ENCODE measurements at regions not wholly inside any gene's neighbourhood (a gene's known extent, or its start where the extent isn't known, plus 50 kb on each side); places are given as distances from the start of the nearest gene placed in this dataset.

DNA sequence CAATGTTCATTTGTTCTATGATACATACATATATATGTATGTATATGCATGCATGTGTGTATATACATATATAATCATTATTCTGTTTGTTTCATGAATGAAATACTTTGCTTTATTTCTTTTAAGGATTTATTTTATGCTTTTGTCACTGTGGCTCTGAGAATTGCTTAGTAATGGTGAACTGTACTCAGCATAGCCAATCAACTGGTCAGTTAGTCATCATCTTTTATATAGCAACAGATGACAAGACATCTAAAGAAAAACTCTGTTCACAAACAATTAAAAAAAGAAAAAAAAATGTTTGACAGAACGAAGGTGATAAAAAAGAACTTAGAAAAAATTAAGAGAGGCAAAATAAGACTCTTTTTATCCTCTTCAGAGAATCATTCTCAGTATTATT is 1440.3 kb downstream of the PCDH9 start:
- no peak for DNase-seq
- H2AK5ac ChIP-seq (ENCODE audit: low read length) = no peak overlapping the region
- no peak overlapping the region for H4K12ac ChIP-seq (ENCODE audit: low read depth, low read length)
- H2AFZ ChIP-seq (ENCODE audit: insufficient read depth, low read length, poor library complexity) = no peak overlapping the region
- no peaks in the 10 kb centered on the region for H3K27me3 ChIP-seq (ENCODE audit: insufficient read depth, low read length)
- no peak overlapping the region for H2BK5ac ChIP-seq (ENCODE audit: low read depth, low read length, poor library complexity)
- H3K79me1 ChIP-seq (ENCODE audit: low read length) = no peaks in the 10 kb centered on the region
- no peaks in the 10 kb centered on the region for H3K36me3 ChIP-seq (ENCODE audit: control insufficient read depth in 1 of 2, insufficient read depth in 2 of 2, low read length in 2 of 2)
- no peak overlapping the region for H3K4me3 ChIP-seq (ENCODE audit: low read depth, low read length)
- no peak overlapping the region for H4K8ac ChIP-seq (ENCODE audit: low read depth, low read length)
- no peak overlapping the region for H3K14ac ChIP-seq (ENCODE audit: low read length)
- no peaks in the 10 kb centered on the region for H3K4me1 ChIP-seq (ENCODE audit: control insufficient read depth in 1 of 2, insufficient read depth in 2 of 2, low read length in 2 of 2)
- H3K4ac ChIP-seq (ENCODE audit: low read depth, low read length) = no peak overlapping the region
- no peaks in the 10 kb centered on the region for H3K79me2 ChIP-seq (ENCODE audit: control insufficient read depth, insufficient read depth, low read length, poor library complexity)
- no peak overlapping the region for H2BK120ac ChIP-seq (ENCODE audit: insufficient read depth, low read length, poor library complexity)
- H3K18ac ChIP-seq (ENCODE audit: low read length) = no peak overlapping the region
- H3K9me3 ChIP-seq (ENCODE audit: insufficient read depth, low read depth, low read length) = no peaks in the 10 kb centered on the region
- no peak overlapping the region for H4K91ac ChIP-seq (ENCODE audit: low read depth, low read length)
- WGBS (ENCODE audit: extremely low coverage, insufficient coverage, insufficient read length) = no CpG with 5 or more reads among the region's 1 CpG
- no peak overlapping the region for H3K4me2 ChIP-seq (ENCODE audit: low read length)
- H3K9ac ChIP-seq (ENCODE audit: low read length) = no peak overlapping the region
- no peak overlapping the region for H3K27ac ChIP-seq (ENCODE audit: low read depth, low read length)
- H3K23ac ChIP-seq (ENCODE audit: low read length) = no peak overlapping the region
- H2BK12ac ChIP-seq (ENCODE audit: low read length) = no peak overlapping the region

DNA sequence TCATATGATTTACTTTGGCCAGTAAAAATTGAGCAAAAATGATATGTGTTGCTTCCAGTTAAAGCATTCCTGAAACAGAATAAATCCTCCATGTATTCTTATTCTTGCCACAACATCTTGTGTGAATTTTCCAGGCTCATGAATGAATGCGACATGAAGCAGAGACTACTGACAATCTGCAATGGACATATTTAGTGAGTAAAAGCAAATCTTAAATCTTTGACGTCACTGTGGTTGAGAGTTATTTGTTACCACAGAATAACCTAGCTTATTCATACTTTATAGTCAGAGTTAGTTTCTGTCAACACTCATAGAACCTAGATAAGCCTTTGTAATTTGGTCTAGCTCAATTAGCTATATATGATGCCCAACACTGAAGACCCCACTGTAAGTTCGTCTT is 1443.1 kb downstream of the PCDH9 start:
- Histone ChIP-seq H3K79me2 (ENCODE audit: control insufficient read depth, insufficient read depth, low read length, poor library complexity) (no peaks in the 10 kb centered on the region), H3K18ac (ENCODE audit: low read length) (no peak overlapping the region), H3K14ac (ENCODE audit: low read length) (no peak overlapping the region), H3K9ac (ENCODE audit: low read length) (no peak overlapping the region), H2BK120ac (ENCODE audit: insufficient read depth, low read length, poor library complexity) (no peak overlapping the region), H4K12ac (ENCODE audit: low read depth, low read length) (no peak overlapping the region), H3K4ac (ENCODE audit: low read depth, low read length) (no peak overlapping the region), H3K79me1 (ENCODE audit: low read length) (no peaks in the 10 kb centered on the region), H3K27me3 (ENCODE audit: insufficient read depth, low read length) (no peaks in the 10 kb centered on the region), H4K8ac (ENCODE audit: low read depth, low read length) (no peak overlapping the region), H2BK5ac (ENCODE audit: low read depth, low read length, poor library complexity) (no peak overlapping the region), H3K4me2 (ENCODE audit: low read length) (no peak overlapping the region), H3K27ac (ENCODE audit: low read depth, low read length) (no peak overlapping the region), H3K9me3 (ENCODE audit: insufficient read depth, low read depth, low read length) (peaks cover 2% of the 10 kb centered on the region), H2BK12ac (ENCODE audit: low read length) (no peak overlapping the region), H3K23ac (ENCODE audit: low read length) (no peak overlapping the region), H3K36me3 (ENCODE audit: control insufficient read depth in 1 of 2, insufficient read depth in 2 of 2, low read length in 2 of 2) (no peaks in the 10 kb centered on the region), H2AFZ (ENCODE audit: insufficient read depth, low read length, poor library complexity) (no peak overlapping the region), H2AK5ac (ENCODE audit: low read length) (no peak overlapping the region), H3K4me1 (ENCODE audit: control insufficient read depth in 1 of 2, insufficient read depth in 2 of 2, low read length in 2 of 2) (no peaks in the 10 kb centered on the region), H4K91ac (ENCODE audit: low read depth, low read length) (no peak overlapping the region), H3K4me3 (ENCODE audit: low read depth, low read length) (no peak overlapping the region)
- no CpG with 5 or more reads among the region's 3 CpGs for WGBS (ENCODE audit: extremely low coverage, insufficient coverage, insufficient read length)
- DNase-seq = no peak

GRCh38 chr13:65784088-65784816 is 1445.9 kb downstream of the PCDH9 start:
- H3K27ac ChIP-seq (ENCODE audit: low read depth, low read length) = no peak overlapping the region
- H4K8ac ChIP-seq (ENCODE audit: low read depth, low read length) = no peak overlapping the region
- no peak overlapping the region for H2BK120ac ChIP-seq (ENCODE audit: insufficient read depth, low read length, poor library complexity)
- H2BK5ac ChIP-seq (ENCODE audit: low read depth, low read length, poor library complexity) = no peak overlapping the region
- WGBS (ENCODE audit: extremely low coverage, insufficient coverage, insufficient read length) = no CpG with 5 or more reads among the region's 12 CpGs
- H4K91ac ChIP-seq (ENCODE audit: low read depth, low read length) = no peak overlapping the region
- DNase-seq = no peak
- no peak overlapping the region for H3K23ac ChIP-seq (ENCODE audit: low read length)
- no peak overlapping the region for H3K4ac ChIP-seq (ENCODE audit: low read depth, low read length)
- no peaks in the 10 kb centered on the region for H3K4me1 ChIP-seq (ENCODE audit: control insufficient read depth in 1 of 2, insufficient read depth in 2 of 2, low read length in 2 of 2)
- H3K9ac ChIP-seq (ENCODE audit: low read length) = no peak overlapping the region
- H3K14ac ChIP-seq (ENCODE audit: low read length) = no peak overlapping the region
- no peak overlapping the region for H2AK5ac ChIP-seq (ENCODE audit: low read length)
- no peak overlapping the region for H3K4me2 ChIP-seq (ENCODE audit: low read length)
- H3K9me3 ChIP-seq (ENCODE audit: insufficient read depth, low read depth, low read length) = peaks cover 2% of the 10 kb centered on the region
- no peaks in the 10 kb centered on the region for H3K36me3 ChIP-seq (ENCODE audit: control insufficient read depth in 1 of 2, insufficient read depth in 2 of 2, low read length in 2 of 2)
- no peaks in the 10 kb centered on the region for H3K27me3 ChIP-seq (ENCODE audit: insufficient read depth, low read length)
- no peaks in the 10 kb centered on the region for H3K79me2 ChIP-seq (ENCODE audit: control insufficient read depth, insufficient read depth, low read length, poor library complexity)
- H4K12ac ChIP-seq (ENCODE audit: low read depth, low read length) = no peak overlapping the region
- no peak overlapping the region for H2AFZ ChIP-seq (ENCODE audit: insufficient read depth, low read length, poor library complexity)
- no peak overlapping the region for H3K18ac ChIP-seq (ENCODE audit: low read length)
- no peak overlapping the region for H2BK12ac ChIP-seq (ENCODE audit: low read length)
- no peaks in the 10 kb centered on the region for H3K79me1 ChIP-seq (ENCODE audit: low read length)
- H3K4me3 ChIP-seq (ENCODE audit: low read depth, low read length) = no peak overlapping the region

DNA sequence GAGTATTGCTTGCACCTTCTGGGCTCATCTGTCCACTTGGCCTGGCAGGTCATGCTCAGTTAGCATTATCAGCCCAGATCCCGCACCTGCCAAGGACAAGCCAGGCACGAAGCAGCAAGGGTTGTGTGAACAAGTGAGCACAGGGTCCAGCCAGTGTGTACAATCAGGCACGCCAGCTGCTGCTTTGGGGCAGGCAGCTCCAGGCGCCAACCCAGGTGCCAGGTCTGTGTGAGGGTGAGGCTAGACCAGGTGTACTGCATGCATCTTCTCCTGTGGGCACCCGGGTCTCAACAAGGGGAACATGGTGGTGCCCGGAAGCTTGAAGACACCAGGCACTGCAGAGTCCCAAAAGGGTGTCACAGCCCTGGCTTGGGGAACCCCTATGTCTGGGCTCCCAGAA is 1446.8 kb downstream of the PCDH9 start:
- Histone ChIP-seq H3K4me3 (ENCODE audit: low read depth, low read length) (no peak overlapping the region), H3K14ac (ENCODE audit: low read length) (no peak overlapping the region), H3K79me2 (ENCODE audit: control insufficient read depth, insufficient read depth, low read length, poor library complexity) (no peaks in the 10 kb centered on the region), H3K4ac (ENCODE audit: low read depth, low read length) (no peak overlapping the region), H3K4me1 (ENCODE audit: control insufficient read depth in 1 of 2, insufficient read depth in 2 of 2, low read length in 2 of 2) (no peaks in the 10 kb centered on the region), H4K12ac (ENCODE audit: low read depth, low read length) (no peak overlapping the region), H3K23ac (ENCODE audit: low read length) (no peak overlapping the region), H3K36me3 (ENCODE audit: control insufficient read depth in 1 of 2, insufficient read depth in 2 of 2, low read length in 2 of 2) (no peaks in the 10 kb centered on the region), H3K9me3 (ENCODE audit: insufficient read depth, low read depth, low read length) (peaks cover 2% of the 10 kb centered on the region), H3K27me3 (ENCODE audit: insufficient read depth, low read length) (no peaks in the 10 kb centered on the region), H4K91ac (ENCODE audit: low read depth, low read length) (no peak overlapping the region), H3K79me1 (ENCODE audit: low read length) (no peaks in the 10 kb centered on the region), H3K18ac (ENCODE audit: low read length) (no peak overlapping the region), H3K4me2 (ENCODE audit: low read length) (no peak overlapping the region), H2BK5ac (ENCODE audit: low read depth, low read length, poor library complexity) (no peak overlapping the region), H2AFZ (ENCODE audit: insufficient read depth, low read length, poor library complexity) (no peak overlapping the region), H2BK120ac (ENCODE audit: insufficient read depth, low read length, poor library complexity) (no peak overlapping the region), H2BK12ac (ENCODE audit: low read length) (no peak overlapping the region), H3K9ac (ENCODE audit: low read length) (no peak overlapping the region), H4K8ac (ENCODE audit: low read depth, low read length) (no peak overlapping the region), H3K27ac (ENCODE audit: low read depth, low read length) (no peak overlapping the region), H2AK5ac (ENCODE audit: low read length) (no peak overlapping the region)
- WGBS (ENCODE audit: extremely low coverage, insufficient coverage, insufficient read length) = no CpG with 5 or more reads among the region's 6 CpGs
- DNase-seq = no peak
